HG02763 (cell line): ENCODE measurements at regions not wholly inside any gene's neighbourhood (a gene's known extent, or its start where the extent isn't known, plus 50 kb on each side); places are given as distances from the start of the nearest gene placed in this dataset.

ENCODE experiments used
- ATAC-seq: cut with Tn5 transposase; IDR thresholded peaks from one replicate; pipeline ENCODE4 v1.9.1; 2021; ENCODE audit warnings: mild to moderate bottlenecking, moderate library complexity; ENCODE audit not compliant: unreplicated experiment

GRCh38 chr13:50099473-50099872 lies 84.2 kb downstream of the KCNRG start:
- no peak for ATAC-seq

- no peak for ATAC-seq
Measured at GRCh38 chr13:50101590-50101989, 86.3 kb downstream of the KCNRG start.

GRCh38 chr13:50104493-50104892 lies 89.2 kb downstream of the KCNRG start:
- no peak for ATAC-seq

GRCh38 chr13:50106559-50106958 lies 91.3 kb downstream of the KCNRG start:
- ATAC-seq, result peak; percentile 67

- no peak for ATAC-seq
Measured at GRCh38 chr13:50107205-50107604, 92.0 kb downstream of the KCNRG start.

GRCh38 chr13:50114961-50115360 lies 99.7 kb downstream of the KCNRG start:
- ATAC-seq, result no peak

GRCh38 chr13:50115695-50116094 lies 100.5 kb downstream of the KCNRG start:
- no peak for ATAC-seq

- no peak for ATAC-seq
Measured at GRCh38 chr13:50116430-50116973, 101.3 kb downstream of the KCNRG start.

- ATAC-seq, result no peak
Measured at GRCh38 chr13:50119591-50119990, 104.3 kb downstream of the KCNRG start.

- ATAC-seq, result no peak
Measured at GRCh38 chr13:50122455-50122854, 107.2 kb downstream of the KCNRG start.

- no peak for ATAC-seq
Measured at GRCh38 chr13:50123002-50123401, 107.8 kb downstream of the KCNRG start.

- no peak for ATAC-seq
Measured at GRCh38 chr13:50123515-50123861, 108.2 kb downstream of the KCNRG start.

GRCh38 chr13:50123862-50124535 lies 108.8 kb downstream of the KCNRG start:
- ATAC-seq, result peak; percentile 69

GRCh38 chr13:50124536-50125303 lies 109.5 kb downstream of the KCNRG start:
- ATAC-seq, result peak; percentile 16

- ATAC-seq, result peak; percentile 8
Measured at GRCh38 chr13:50125304-50125553, 110.0 kb downstream of the KCNRG start.

- ATAC-seq, result peak; percentile 13
Measured at GRCh38 chr13:50125554-50126262, 110.5 kb downstream of the KCNRG start.

GRCh38 chr13:50126263-50126992 lies 111.2 kb downstream of the KCNRG start:
- no peak for ATAC-seq

- no peak for ATAC-seq
Measured at GRCh38 chr13:50126993-50127725, 111.9 kb downstream of the KCNRG start.

- no peak for ATAC-seq
Measured at GRCh38 chr13:50127726-50128291, 112.6 kb downstream of the KCNRG start.

GRCh38 chr13:50128428-50128931 lies 113.2 kb downstream of the KCNRG start:
- ATAC-seq, result no peak
